K562 (cell line): ENCODE measurements at regions not wholly inside any gene's neighbourhood (a gene's known extent, or its start where the extent isn't known, plus 50 kb on each side); places are given as distances from the start of the nearest gene placed in this dataset.

ENCODE experiments used
- AFF1 ChIP-seq, 2 experiments: fragments of 450-650 bp; IDR thresholded peaks; 2 replicates each; pipeline ENCODE4 v1.6.1; 2018; ENCODE audit warnings: mild to moderate bottlenecking in 2 of 2, low read depth in 1 of 2; ENCODE audit not compliant: partially characterized antibody in 2 of 2
- CREB1 ChIP-seq, 2 experiments: sonication (generic) in 1 of 2; formaldehyde crosslinking in 1 of 2; IDR thresholded peaks; 2 replicates each; pipeline versions ENCODE4 v1.6.1 to v1.8.0; 2012 to 2022; ENCODE audit warnings: inconsistent platforms in 1 of 2, mild to moderate bottlenecking in 1 of 2, missing genetic modification reagents in 1 of 2, moderate library complexity in 1 of 2
- E2F8 ChIP-seq: fragments of 450-650 bp; IDR thresholded peaks from 2 replicates; pipeline ENCODE4 v1.7.1; 2018; ENCODE audit warnings: mild to moderate bottlenecking, low read depth; ENCODE audit not compliant: partially characterized antibody
- GATA2 ChIP-seq: sonication (generic); formaldehyde crosslinking; IDR thresholded peaks from 2 replicates; pipeline ENCODE4 v1.4.0; 2020; ENCODE audit warnings: mild to moderate bottlenecking, missing genetic modification reagents
- LEF1 ChIP-seq: fragments of 450-650 bp; IDR thresholded peaks from 2 replicates; pipeline ENCODE4 v1.6.1; 2016; ENCODE audit warnings: mild to moderate bottlenecking
- MCM3 ChIP-seq: fragments of 450-650 bp; IDR thresholded peaks from 2 replicates; pipeline ENCODE4 v1.6.1; 2016
- NFATC3 ChIP-seq: fragments of 450-650 bp; IDR thresholded peaks from 2 replicates; pipeline ENCODE4 v1.6.1; 2017; ENCODE audit warnings: mild to moderate bottlenecking
- PRPF4 ChIP-seq: fragments of 200-400 bp; formaldehyde crosslinking; IDR thresholded peaks from one replicate; pipeline ENCODE4 v1.6.1; 2017; ENCODE audit warnings: low read length, low read depth, mild to moderate bottlenecking; ENCODE audit not compliant: insufficient read depth, poor library complexity, severe bottlenecking
- SNAPC5 ChIP-seq: fragments of 250-450 bp; sonication (Bioruptor Pico); IDR thresholded peaks from 2 replicates; pipeline ENCODE4 v1.8.0; 2021; ENCODE audit warnings: moderate library complexity, mild to moderate bottlenecking, inconsistent platforms
- THRAP3 ChIP-seq: fragments of 450-650 bp; IDR thresholded peaks from 2 replicates; pipeline ENCODE4 v1.6.1; 2016; ENCODE audit warnings: mild to moderate bottlenecking, inconsistent platforms, borderline replicate concordance
- ZNF212 ChIP-seq: fragments of 450-650 bp; formaldehyde crosslinking; IDR thresholded peaks from 2 replicates; pipeline ENCODE4 v1.4.0; 2020; ENCODE audit warnings: mild to moderate bottlenecking
- ZNF280A ChIP-seq: fragments of 450-650 bp; IDR thresholded peaks from 2 replicates; pipeline ENCODE4 v1.6.1; 2018; ENCODE audit warnings: mild to moderate bottlenecking, low read depth; ENCODE audit not compliant: partially characterized antibody
- ZNF77 ChIP-seq: fragments of 250-450 bp; sonication (Bioruptor Pico); IDR thresholded peaks from 2 replicates; pipeline ENCODE4 v1.5.0; 2020
- TF ChIP-seq, protein P1 (sequence below): fragments of 250-450 bp; sonication (Bioruptor Pico); IDR thresholded peaks from 2 replicates; pipeline ENCODE4 v1.5.0; 2022; ENCODE audit warnings: mild to moderate bottlenecking

DNA sequence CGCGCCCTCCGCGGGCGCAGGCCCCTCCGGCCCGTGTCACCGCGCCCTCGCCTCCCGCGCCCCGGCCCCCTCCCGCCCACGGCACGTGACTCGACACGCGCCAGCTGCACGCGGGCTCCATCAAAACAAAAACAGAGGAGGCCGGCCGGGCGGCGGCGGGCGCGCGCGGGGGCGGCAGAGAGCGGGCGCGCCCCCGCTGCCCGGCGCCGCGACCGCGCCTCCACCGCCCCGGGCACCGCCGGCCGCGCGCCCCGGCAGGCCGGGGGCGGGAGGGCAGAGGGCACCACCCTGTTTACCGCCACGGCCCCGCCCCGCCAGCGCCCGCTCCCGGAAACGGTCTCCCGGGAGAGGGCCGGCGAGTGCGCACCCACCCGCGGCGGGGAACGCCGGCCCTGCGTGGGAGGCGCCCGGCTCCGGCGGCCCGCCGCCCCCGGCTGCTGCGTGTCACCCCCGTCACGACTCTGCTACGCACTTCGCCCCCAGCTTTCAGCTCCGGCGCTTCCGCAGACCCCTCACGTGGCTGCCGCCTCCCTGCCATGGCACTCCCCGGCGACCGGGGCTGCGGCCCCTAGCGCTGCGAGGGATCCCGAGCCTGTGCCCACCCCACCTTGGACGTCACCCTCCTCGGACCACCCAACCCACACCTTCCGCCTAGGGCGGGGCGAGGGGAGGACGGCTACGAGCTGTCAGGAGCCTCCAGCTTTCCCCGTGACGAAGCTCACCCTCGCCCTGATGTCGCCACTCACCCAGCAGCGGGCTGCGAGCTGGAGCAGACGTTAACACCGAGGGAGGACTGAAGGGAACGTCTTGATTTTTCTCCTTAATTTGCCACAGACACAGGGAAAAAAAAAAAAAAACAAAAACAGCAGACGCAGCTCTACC lies 221.6 kb upstream of the MKLN1 start (continued):
- TF ChIP-seq, protein P1, sequence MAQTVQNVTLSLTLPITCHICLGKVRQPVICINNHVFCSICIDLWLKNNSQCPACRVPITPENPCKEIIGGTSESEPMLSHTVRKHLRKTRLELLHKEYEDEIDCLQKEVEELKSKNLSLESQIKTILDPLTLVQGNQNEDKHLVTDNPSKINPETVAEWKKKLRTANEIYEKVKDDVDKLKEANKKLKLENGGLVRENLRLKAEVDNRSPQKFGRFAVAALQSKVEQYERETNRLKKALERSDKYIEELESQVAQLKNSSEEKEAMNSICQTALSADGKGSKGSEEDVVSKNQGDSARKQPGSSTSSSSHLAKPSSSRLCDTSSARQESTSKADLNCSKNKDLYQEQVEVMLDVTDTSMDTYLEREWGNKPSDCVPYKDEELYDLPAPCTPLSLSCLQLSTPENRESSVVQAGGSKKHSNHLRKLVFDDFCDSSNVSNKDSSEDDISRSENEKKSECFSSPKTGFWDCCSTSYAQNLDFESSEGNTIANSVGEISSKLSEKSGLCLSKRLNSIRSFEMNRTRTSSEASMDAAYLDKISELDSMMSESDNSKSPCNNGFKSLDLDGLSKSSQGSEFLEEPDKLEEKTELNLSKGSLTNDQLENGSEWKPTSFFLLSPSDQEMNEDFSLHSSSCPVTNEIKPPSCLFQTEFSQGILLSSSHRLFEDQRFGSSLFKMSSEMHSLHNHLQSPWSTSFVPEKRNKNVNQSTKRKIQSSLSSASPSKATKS (CRISPR knock-in tag) = no peak
- 0 out of 2 replicates have a peak, but pooled peaks have one; percentile 27 for TF ChIP-seq ZNF212 (CRISPR knock-in tag)
- TF ChIP-seq CREB1 (IDR thresholded peaks at IDR 0.05) = peak; percentile 75
- TF ChIP-seq CREB1 (CRISPR knock-in tag; IDR thresholded peaks at IDR 0.05) = peak; percentile 66; the same call in 1 of the 2 replicates
- no peak for TF ChIP-seq ZNF77
- no peak for TF ChIP-seq THRAP3
- TF ChIP-seq NFATC3 = no peak
- no peak for TF ChIP-seq SNAPC5 (CRISPR knock-in tag)
- no peak for TF ChIP-seq GATA2 (CRISPR knock-in tag)
- TF ChIP-seq AFF1 (IDR thresholded peaks at IDR 0.05; ENCODE audit: low read depth in 1 of 2, partially characterized antibody in 2 of 2) = no peak
- TF ChIP-seq MCM3 = no peak
- no peak for TF ChIP-seq PRPF4
- TF ChIP-seq ZNF280A = no peak
- peak; percentile 48; the same call in 1 of the 2 replicates for TF ChIP-seq LEF1
- TF ChIP-seq E2F8 = no peak
